HK-2 (cell line): ENCODE measurements at regions not wholly inside any gene's neighbourhood (a gene's known extent, or its start where the extent isn't known, plus 50 kb on each side); places are given as distances from the start of the nearest gene placed in this dataset.

Source experiments
- DNase-seq: peaks from one replicate; pipeline ENCODE4 v3.0.0-alpha.2; 2018; ENCODE audit not compliant: unreplicated experiment

GRCh38 chr4:81631958-81632441 is 160.3 kb upstream of the RASGEF1B start:
- peak; percentile 80 for DNase-seq

- DNase-seq = no peak
These were observed 157.7 kb upstream of the RASGEF1B start for GRCh38 chr4:81629366-81629765.

DNA sequence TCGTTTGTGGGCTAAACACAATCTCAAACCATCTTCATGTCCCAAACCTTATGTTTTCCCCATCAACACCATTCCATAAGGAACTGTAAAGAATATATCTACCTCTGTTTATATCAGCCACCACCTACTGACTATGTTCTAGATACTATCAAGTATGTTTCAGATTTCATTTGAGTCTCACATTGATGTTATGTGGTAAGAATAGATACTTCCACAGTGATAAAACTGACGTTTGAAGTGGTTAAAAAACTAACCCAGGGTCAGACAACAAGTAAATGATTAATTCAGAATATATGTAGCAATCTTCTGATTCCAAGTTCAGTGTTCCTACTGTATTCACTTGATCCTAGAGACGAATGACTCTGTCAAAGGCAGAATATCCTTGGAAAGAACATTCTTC is 156.8 kb upstream of the RASGEF1B start:
- DNase-seq = no peak

DNA sequence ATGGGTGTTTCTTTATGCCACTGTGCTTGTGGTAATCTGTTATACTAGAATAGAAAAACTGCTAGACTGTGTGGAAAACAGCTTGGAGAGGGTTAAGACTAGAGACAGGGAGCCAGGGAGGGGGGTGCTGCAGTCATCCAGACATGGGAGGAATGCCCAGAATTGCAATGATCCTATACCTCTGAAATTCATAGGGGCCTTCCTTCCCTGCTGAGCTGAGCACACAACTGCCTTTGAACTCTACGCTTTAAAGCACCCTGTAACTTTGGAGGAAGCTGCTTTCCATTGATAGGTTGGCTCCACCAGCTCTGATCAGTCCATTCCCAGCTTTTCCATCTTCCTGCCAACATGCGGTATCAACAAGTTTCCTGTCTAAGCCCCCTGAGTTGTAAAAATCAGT is 155.9 kb upstream of the RASGEF1B start:
- no peak for DNase-seq

DNA sequence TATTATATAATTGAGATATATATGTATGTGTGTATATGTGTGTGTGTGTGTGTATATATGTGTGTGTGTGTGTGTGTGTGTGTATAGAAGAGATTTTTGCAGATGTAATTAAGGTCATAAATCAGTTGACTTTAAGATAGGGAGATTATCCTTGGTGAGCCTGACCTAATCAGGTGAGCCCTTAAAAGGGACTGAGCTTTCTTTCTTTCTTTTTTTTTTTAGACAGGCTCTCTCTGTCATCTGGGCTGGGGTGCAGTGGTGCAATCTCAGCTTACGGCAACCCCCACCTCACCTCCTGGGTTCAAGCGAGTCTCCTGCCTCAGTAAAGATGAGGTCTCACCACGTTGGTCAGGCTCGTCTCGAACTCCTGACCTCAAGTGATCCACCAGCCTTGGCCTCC is 155.1 kb upstream of the RASGEF1B start:
- DNase-seq = no peak

GRCh38 chr4:81625422-81626417 is 154.0 kb upstream of the RASGEF1B start:
- no peak for DNase-seq

- no peak for DNase-seq
These were observed 151.7 kb upstream of the RASGEF1B start for GRCh38 chr4:81623434-81623833.

- DNase-seq = no peak
These were observed 150.9 kb upstream of the RASGEF1B start for GRCh38 chr4:81622474-81623184.

GRCh38 chr4:81622028-81622427 is 150.3 kb upstream of the RASGEF1B start:
- no peak for DNase-seq

DNA sequence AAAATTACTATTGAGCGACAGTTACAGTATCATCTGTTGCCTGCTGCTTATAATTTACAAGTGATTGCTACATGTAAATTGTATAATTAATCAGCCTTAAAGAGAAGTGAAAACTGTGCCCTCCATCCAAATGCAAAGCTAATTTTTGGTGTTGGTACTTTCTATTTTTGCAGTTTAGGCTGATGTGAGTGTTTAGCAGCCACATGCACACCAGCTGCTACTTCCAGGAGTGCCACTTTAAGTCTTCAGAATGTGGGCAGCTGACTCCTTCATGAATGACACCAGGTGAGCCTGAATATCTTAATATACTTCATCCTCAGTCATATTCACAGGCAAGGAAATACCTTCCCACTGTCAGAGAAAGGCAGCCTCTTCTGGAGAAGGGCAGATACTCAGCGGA is 149.8 kb upstream of the RASGEF1B start:
- DNase-seq = no peak

GRCh38 chr4:81620442-81620841 is 148.7 kb upstream of the RASGEF1B start:
- DNase-seq = no peak

DNA sequence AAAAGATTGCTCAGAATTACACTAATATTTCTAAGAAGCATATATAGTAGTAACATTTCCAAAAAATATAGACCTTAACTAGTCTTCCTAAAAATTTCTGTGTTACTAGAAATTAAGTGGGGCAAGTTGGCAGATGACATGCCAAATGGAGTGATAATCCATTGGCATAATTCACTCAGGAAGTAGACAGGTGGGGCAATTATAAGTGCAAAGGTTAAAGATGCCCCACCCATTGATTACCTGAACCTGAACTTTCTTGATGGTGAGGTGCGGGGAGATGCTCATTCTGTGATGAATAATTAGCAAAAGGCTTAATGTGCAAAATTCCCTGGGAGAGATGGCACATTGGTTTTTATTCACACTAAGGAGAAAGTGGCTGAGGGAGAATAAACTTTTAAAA is 145.8 kb upstream of the RASGEF1B start:
- no peak for DNase-seq

- no peak for DNase-seq
These were observed 139.5 kb upstream of the RASGEF1B start for GRCh38 chr4:81611221-81611620.

- no peak for DNase-seq
These were observed 138.1 kb upstream of the RASGEF1B start for GRCh38 chr4:81609844-81610243.

DNA sequence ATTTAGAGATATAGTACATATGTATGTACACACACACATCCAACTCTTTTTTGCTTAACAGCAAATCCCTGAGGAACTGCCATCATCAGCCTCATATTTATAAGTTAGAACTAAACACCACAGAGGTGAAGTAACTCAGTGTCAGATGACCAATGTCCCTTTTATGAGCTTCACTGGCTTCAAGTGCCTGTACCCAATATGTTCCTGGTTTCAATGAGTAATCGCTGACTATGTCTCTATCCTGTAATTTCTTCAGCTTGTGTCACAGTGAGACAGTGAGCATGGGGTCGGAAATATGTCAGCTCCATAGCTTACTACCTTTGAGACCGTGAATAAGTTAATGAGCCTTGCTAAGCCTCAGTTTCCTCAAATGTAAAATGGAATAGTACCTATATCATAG is 136.2 kb upstream of the RASGEF1B start:
- DNase-seq = peak; percentile 15

DNA sequence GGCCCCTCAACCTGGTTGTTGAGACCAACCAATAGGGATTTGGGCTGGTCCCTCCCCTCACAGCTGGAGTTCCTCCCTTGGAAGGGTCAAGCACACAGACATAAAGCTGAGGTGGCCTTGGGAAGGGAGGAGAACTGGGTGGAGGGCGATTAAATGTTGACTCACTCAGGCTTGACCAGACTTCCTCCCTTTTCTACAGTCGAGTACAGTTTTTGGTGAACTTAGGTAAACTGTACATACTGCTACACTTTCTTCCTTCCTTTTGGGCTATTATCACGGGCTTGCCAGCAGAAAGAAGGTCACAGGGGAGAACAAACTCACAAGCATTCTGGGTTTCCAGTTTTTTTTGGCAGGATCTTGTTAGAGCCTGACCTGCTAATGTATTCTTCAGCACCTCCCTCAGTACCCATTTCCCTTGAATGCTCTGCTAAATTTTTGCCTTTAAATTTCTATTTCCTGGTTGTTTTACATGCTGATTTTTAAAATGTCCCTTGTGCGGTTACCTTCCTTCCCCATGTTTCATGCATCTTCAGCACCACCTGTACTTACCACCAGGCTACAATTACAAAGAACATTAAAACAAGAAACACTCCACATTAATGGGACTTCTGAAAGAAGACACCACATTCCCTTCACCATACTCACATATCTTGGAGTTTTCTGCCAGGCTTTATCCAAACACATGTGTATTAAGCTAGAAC is 135.2 kb upstream of the RASGEF1B start:
- peak; percentile 10 for DNase-seq

- no peak for DNase-seq
These were observed 134.5 kb upstream of the RASGEF1B start for GRCh38 chr4:81606166-81606565.

DNA sequence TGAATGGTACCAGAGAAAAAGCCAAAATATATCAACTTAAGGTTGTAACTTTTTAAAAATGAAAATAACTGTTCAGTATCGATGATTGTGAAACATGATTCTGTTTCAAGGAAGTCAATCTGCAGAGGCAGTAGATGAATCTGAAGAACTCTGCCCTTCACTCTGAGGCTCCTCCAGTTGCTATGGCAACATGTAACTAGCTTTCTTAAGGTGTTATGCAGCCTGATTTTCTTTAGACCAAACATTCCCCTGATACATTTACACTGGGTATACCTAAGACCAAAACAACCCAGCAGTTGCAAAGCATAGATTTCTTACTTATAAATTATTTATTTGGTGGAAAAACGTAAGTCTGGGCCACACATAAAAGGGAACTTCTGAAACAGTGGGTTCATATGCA is 133.6 kb upstream of the RASGEF1B start:
- no peak for DNase-seq

- no peak for DNase-seq
These were observed 133.0 kb upstream of the RASGEF1B start for GRCh38 chr4:81604683-81605218.

GRCh38 chr4:81602854-81603253 is 131.1 kb upstream of the RASGEF1B start:
- no peak for DNase-seq

DNA sequence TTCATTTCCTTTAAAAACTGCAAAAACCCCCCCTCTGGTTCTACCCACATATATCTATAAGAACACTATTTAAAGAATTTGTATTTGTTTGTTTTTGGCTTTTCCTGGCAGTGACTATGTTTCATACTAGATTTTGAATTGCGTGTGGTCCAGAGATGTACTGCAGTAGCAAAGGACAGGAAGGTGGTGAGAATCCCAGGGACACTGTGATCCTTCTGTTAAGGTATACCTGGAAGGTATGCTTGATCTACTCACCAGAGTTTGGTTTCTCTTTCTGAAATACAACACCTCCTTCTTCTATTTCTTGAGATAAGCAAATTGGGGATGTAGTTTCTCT is 129.6 kb upstream of the RASGEF1B start:
- no peak for DNase-seq
